ENCODE measurements at regions not wholly inside any gene's neighbourhood (a gene's known extent, or its start where the extent isn't known, plus 50 kb on each side); places are given as distances from the start of the nearest gene placed in this dataset.

- TF ChIP-seq CTCF (tag by site-specific recombination; IDR thresholded peaks at IDR 0.05), result no peak
- no peak for TF ChIP-seq BCL11A (tag by site-specific recombination; IDR thresholded peaks at IDR 0.05; ENCODE audit: low read depth)
- TF ChIP-seq ZNF558 (tag by site-specific recombination; IDR thresholded peaks at IDR 0.05), result no peak
- no peak for TF ChIP-seq GLI2 (tag by site-specific recombination; IDR thresholded peaks at IDR 0.05; ENCODE audit: borderline replicate concordance, low read depth)
- no peak for TF ChIP-seq ZNF837 (tag by site-specific recombination; IDR thresholded peaks at IDR 0.05)
These were observed 1624.2 kb downstream of the SUCLG1 start for GRCh38 chr2:82834893-82835292.

All from HEK293 (cell line).